SW480 (cell line): ENCODE measurements at regions not wholly inside any gene's neighbourhood (a gene's known extent, or its start where the extent isn't known, plus 50 kb on each side); places are given as distances from the start of the nearest gene placed in this dataset.
A peak's percentile ranks its signal among the peaks of the same experiment; 100 is the strongest.
"Not testable (repeated sequence)": the region's sequence is repeated elsewhere in the genome, so short reads cannot be mapped to it uniquely, and the experiment has no call there.

Experiments
- DNase-seq: peaks from one replicate; pipeline ENCODE4 v3.0.0-alpha.2; 2016; ENCODE audit warnings: low spot score

- DNase-seq, result no peak
These were observed 1751.9 kb downstream of the ARAP2 start for GRCh38 chr4:34492414-34492813.

GRCh38 chr4:34502086-34502485, 1742.2 kb downstream of the ARAP2 start:
- no peak for DNase-seq

GRCh38 chr4:34504731-34505130, 1739.6 kb downstream of the ARAP2 start:
- not testable (repeated sequence) for DNase-seq

GRCh38 chr4:34506511-34507092, 1737.7 kb downstream of the ARAP2 start:
- not testable (repeated sequence) for DNase-seq

- no peak for DNase-seq
These were observed 1731.7 kb downstream of the ARAP2 start for GRCh38 chr4:34512616-34513015.

- DNase-seq, result peak; percentile 23
These were observed 1727.8 kb downstream of the ARAP2 start for GRCh38 chr4:34516524-34516923.

- no peak for DNase-seq
These were observed 1709.4 kb downstream of the ARAP2 start for GRCh38 chr4:34534916-34535315.

GRCh38 chr4:34566091-34566490, 1678.2 kb downstream of the ARAP2 start:
- DNase-seq, result no peak

- DNase-seq, result no peak
These were observed 1672.3 kb downstream of the ARAP2 start for GRCh38 chr4:34572026-34572425.

- no peak for DNase-seq
These were observed 1629.0 kb downstream of the ARAP2 start for GRCh38 chr4:34615315-34615714.

GRCh38 chr4:34619531-34620162, 1624.7 kb downstream of the ARAP2 start:
- peak; percentile 1 for DNase-seq

- no peak for DNase-seq
These were observed 1615.8 kb downstream of the ARAP2 start for GRCh38 chr4:34628471-34628870.

- no peak for DNase-seq
These were observed 1614.9 kb downstream of the ARAP2 start for GRCh38 chr4:34629451-34629850.

GRCh38 chr4:34633241-34633640, 1611.1 kb downstream of the ARAP2 start:
- DNase-seq, result no peak

- DNase-seq, result no peak
These were observed 1607.7 kb downstream of the ARAP2 start for GRCh38 chr4:34636623-34637022.

- DNase-seq, result no peak
These were observed 1600.8 kb downstream of the ARAP2 start for GRCh38 chr4:34643476-34643875.

GRCh38 chr4:34644579-34645115, 1599.7 kb downstream of the ARAP2 start:
- DNase-seq, result no peak

GRCh38 chr4:34649716-34650115, 1594.6 kb downstream of the ARAP2 start:
- DNase-seq, result no peak

- no peak for DNase-seq
These were observed 1580.3 kb downstream of the ARAP2 start for GRCh38 chr4:34664051-34664450.

GRCh38 chr4:34676400-34676799, 1567.9 kb downstream of the ARAP2 start:
- no peak for DNase-seq

GRCh38 chr4:34678431-34678830, 1565.9 kb downstream of the ARAP2 start:
- no peak for DNase-seq

GRCh38 chr4:34679228-34679627, 1565.1 kb downstream of the ARAP2 start:
- DNase-seq, result no peak

GRCh38 chr4:34709564-34709963, 1534.8 kb downstream of the ARAP2 start:
- DNase-seq, result no peak
